HG03103 (cell line): ENCODE measurements at regions not wholly inside any gene's neighbourhood (a gene's known extent, or its start where the extent isn't known, plus 50 kb on each side); places are given as distances from the start of the nearest gene placed in this dataset.
"Not testable (repeated sequence)": the region's sequence is repeated elsewhere in the genome, so short reads cannot be mapped to it uniquely, and the experiment has no call there.

Experiments
- ATAC-seq: cut with Tn5 transposase; IDR thresholded peaks from one replicate; pipeline ENCODE4 v1.9.1; 2021; ENCODE audit warnings: low read depth; ENCODE audit not compliant: unreplicated experiment

- no peak for ATAC-seq
These were observed 99.4 kb upstream of the FNDC3A start for GRCh38 chr13:48876289-48876688.

GRCh38 chr13:48879432-48879831, 96.3 kb upstream of the FNDC3A start:
- no peak for ATAC-seq

- no peak for ATAC-seq
These were observed 95.9 kb upstream of the FNDC3A start for GRCh38 chr13:48879854-48880253.

GRCh38 chr13:48883786-48884185, 91.9 kb upstream of the FNDC3A start:
- ATAC-seq = not testable (repeated sequence)

- ATAC-seq = no peak
These were observed 90.7 kb upstream of the FNDC3A start for GRCh38 chr13:48885027-48885395.

GRCh38 chr13:48888613-48889012, 87.1 kb upstream of the FNDC3A start:
- ATAC-seq = no peak

GRCh38 chr13:48890391-48890790, 85.3 kb upstream of the FNDC3A start:
- ATAC-seq = no peak

- ATAC-seq = no peak
These were observed 84.1 kb upstream of the FNDC3A start for GRCh38 chr13:48891586-48891985.

GRCh38 chr13:48892053-48892687, 83.5 kb upstream of the FNDC3A start:
- ATAC-seq = peak; percentile 82

GRCh38 chr13:48892688-48893075, 83.0 kb upstream of the FNDC3A start:
- no peak for ATAC-seq

- ATAC-seq = no peak
These were observed 79.4 kb upstream of the FNDC3A start for GRCh38 chr13:48896312-48896711.

- no peak for ATAC-seq
These were observed 73.9 kb upstream of the FNDC3A start for GRCh38 chr13:48901781-48902180.

- no peak for ATAC-seq
These were observed 73.3 kb upstream of the FNDC3A start for GRCh38 chr13:48902368-48902767.

- no peak for ATAC-seq
These were observed 70.9 kb upstream of the FNDC3A start for GRCh38 chr13:48904668-48905290.

GRCh38 chr13:48906200-48906599, 69.5 kb upstream of the FNDC3A start:
- no peak for ATAC-seq

- ATAC-seq = no peak
These were observed 67.2 kb upstream of the FNDC3A start for GRCh38 chr13:48908381-48909055.

GRCh38 chr13:48909056-48909389, 66.7 kb upstream of the FNDC3A start:
- ATAC-seq = no peak

GRCh38 chr13:48910686-48911085, 65.0 kb upstream of the FNDC3A start:
- no peak for ATAC-seq

GRCh38 chr13:48919751-48920150, 56.0 kb upstream of the FNDC3A start:
- ATAC-seq = no peak

GRCh38 chr13:48920730-48921129, 55.0 kb upstream of the FNDC3A start:
- no peak for ATAC-seq

- no peak for ATAC-seq
These were observed 52.3 kb upstream of the FNDC3A start for GRCh38 chr13:48923376-48923775.

GRCh38 chr13:48925001-48925400, 50.7 kb upstream of the FNDC3A start:
- ATAC-seq = no peak
